Heart right ventricle (tissue), 16 donors: ENCODE measurements at regions not wholly inside any gene's neighbourhood (a gene's known extent, or its start where the extent isn't known, plus 50 kb on each side); places are given as distances from the start of the nearest gene placed in this dataset.
"Not testable (repeated sequence)": the region's sequence is repeated elsewhere in the genome, so short reads cannot be mapped to it uniquely, and the experiment has no call there.

Source experiments
- ATAC-seq, 8 donors: fragments of 200-7000 bp; cut with Tn5 transposase; one replicate each; pipeline ENCODE4 v1.9.1; 2020; ENCODE audit warnings: mild to moderate bottlenecking in 8 of 8, moderate library complexity in 8 of 8, moderate number of reproducible peaks in 1 of 8
- DNase-seq, 2 donors: peaks; one replicate each; pipeline ENCODE4 v3.0.0-alpha.2; 2020
- H3K27ac ChIP-seq, 10 donors: fragments of 200-600 bp; sonication (generic) in 2 of 10; one replicate each; pipeline versions ENCODE4 v1.5.0 to v1.8.0; 2020 to 2022; ENCODE audit warnings: mild to moderate bottlenecking in 3 of 10
- H3K27me3 ChIP-seq, 7 donors: fragments of 200-600 bp; one replicate each; pipeline ENCODE4 v1.8.0; 2021 to 2022; ENCODE audit warnings: mild to moderate bottlenecking in 2 of 7
- H3K36me3 ChIP-seq, 9 donors: fragments of 200-600 bp; sonication (generic) in 1 of 9; one replicate each; pipeline versions ENCODE4 v1.5.0 to v1.8.0; 2020 to 2022; ENCODE audit warnings: mild to moderate bottlenecking in 2 of 9
- H3K4me1 ChIP-seq, 9 donors: fragments of 200-600 bp; sonication (generic) in 1 of 9; one replicate each; pipeline versions ENCODE4 v1.5.0 to v1.8.0; 2020 to 2022; ENCODE audit warnings: mild to moderate bottlenecking in 4 of 9
- H3K4me3 ChIP-seq, 10 donors: fragments of 200-600 bp; sonication (generic) in 2 of 10; one replicate each; pipeline versions ENCODE4 v1.5.0 to v1.8.0; 2020 to 2022; ENCODE audit warnings: mild to moderate bottlenecking in 7 of 10, moderate library complexity in 2 of 10
- H3K9me3 ChIP-seq, 11 donors: fragments of 200-600 bp in 10 of 11; sonication (generic) in 2 of 11; one replicate each; pipeline versions ENCODE4 v1.5.0 to v1.8.0; 2013 to 2022; ENCODE audit warnings: mild to moderate bottlenecking in 2 of 11, control low read depth in 1 of 11, moderate library complexity in 1 of 11
- WGBS, 2 donors: extraction: QIAGEN DNeasy Blood & Tissue Kit; methylation state at CpG; one replicate each; pipeline ENCODE4 v1.1.7; 2013; ENCODE audit warnings: inconsistent platforms in 1 of 2; 5-methylcytosine and 5-hydroxymethylcytosine counted together
- intact Hi-C, 10 donors: fragments of 100-400 bp; cut with DNase I; formaldehyde crosslinking; loops; one replicate each; pipeline versions ENCODE4 v1.11.1 to v1.14.2; 2022
- TF ChIP-seq, protein P1 (sequence below), 9 donors: fragments of 200-600 bp; sonication (generic) in 2 of 9; IDR thresholded peaks; one replicate each; pipeline versions ENCODE4 v1.5.0 to v1.8.0; 2021 to 2022; ENCODE audit warnings: antibody characterized with exemption in 9 of 9, mild to moderate bottlenecking in 5 of 9, moderate library complexity in 1 of 9
- donor health status: Arrhythmogenic right ventricular cardiomyopathy.
- donor health status: ischemic (EF 13 %, LVEDD 7.1; RV severe dilation, severe dysfunction).
- donor health status: healthy with polysubstance abuse.
- donor health status: DM: no; HTN: yes; CAD: no.
- donor health status: DM: no; HTN: no; CAD: no.
- donor health status: ischemic (EF 25% LVEDD 6.9; RV normal size, moderate dysfunction).
- donor health status: ischemic (EF 25% LVEDD 5.7; RV mildly dilated, moderate dysfunction).
- donor health status: healthy.
- donor health status: DM: yes; HTN: yes; CAD: no.
- donor health status: Ischemic cardiomyopathy.
- donor health status: ischemic (EF 35%, LVEDD 5.7; RV mildly dilated, moderate dysfunction).
- donor health status: nonischemic (EF 11% LVEDD 7.7; RV severe dilation, severe dysfunction).
- donor health status: DM: yes; HTN: yes; CAD: no.
- donor health status: PGD.
- donor health status: ischemic (EF 29% LVEDD 5.4; RV normal size, mild dysfunction).
- donor health status: nonischemic (EF 23%, LVEDD 6.1; RV moderate dilation, normal function).

- Histone ChIP-seq H3K36me3 (no peaks in the 10 kb centered on the region), H3K27ac (no peak overlapping the region), H3K4me3 (no peak overlapping the region), H3K27me3 (no peaks in the 10 kb centered on the region), H3K9me3 (peaks cover 0 to 22% (median 12%) of the 10 kb centered on the region in 11 donors), H3K4me1 (no peaks in the 10 kb centered on the region)
- TF ChIP-seq, protein P1, sequence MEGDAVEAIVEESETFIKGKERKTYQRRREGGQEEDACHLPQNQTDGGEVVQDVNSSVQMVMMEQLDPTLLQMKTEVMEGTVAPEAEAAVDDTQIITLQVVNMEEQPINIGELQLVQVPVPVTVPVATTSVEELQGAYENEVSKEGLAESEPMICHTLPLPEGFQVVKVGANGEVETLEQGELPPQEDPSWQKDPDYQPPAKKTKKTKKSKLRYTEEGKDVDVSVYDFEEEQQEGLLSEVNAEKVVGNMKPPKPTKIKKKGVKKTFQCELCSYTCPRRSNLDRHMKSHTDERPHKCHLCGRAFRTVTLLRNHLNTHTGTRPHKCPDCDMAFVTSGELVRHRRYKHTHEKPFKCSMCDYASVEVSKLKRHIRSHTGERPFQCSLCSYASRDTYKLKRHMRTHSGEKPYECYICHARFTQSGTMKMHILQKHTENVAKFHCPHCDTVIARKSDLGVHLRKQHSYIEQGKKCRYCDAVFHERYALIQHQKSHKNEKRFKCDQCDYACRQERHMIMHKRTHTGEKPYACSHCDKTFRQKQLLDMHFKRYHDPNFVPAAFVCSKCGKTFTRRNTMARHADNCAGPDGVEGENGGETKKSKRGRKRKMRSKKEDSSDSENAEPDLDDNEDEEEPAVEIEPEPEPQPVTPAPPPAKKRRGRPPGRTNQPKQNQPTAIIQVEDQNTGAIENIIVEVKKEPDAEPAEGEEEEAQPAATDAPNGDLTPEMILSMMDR (IDR thresholded peaks at IDR 0.05): no peak
- intact Hi-C loops: no loop called here
- DNase-seq (no peak), ATAC-seq (no peak)
- 76 to 88% methylated on average over 3 of the region's 3 CpGs for WGBS, 2 donors
Observed at GRCh38 chr3:8424281-8424680, 77.3 kb upstream of the LMCD1 start.

DNA sequence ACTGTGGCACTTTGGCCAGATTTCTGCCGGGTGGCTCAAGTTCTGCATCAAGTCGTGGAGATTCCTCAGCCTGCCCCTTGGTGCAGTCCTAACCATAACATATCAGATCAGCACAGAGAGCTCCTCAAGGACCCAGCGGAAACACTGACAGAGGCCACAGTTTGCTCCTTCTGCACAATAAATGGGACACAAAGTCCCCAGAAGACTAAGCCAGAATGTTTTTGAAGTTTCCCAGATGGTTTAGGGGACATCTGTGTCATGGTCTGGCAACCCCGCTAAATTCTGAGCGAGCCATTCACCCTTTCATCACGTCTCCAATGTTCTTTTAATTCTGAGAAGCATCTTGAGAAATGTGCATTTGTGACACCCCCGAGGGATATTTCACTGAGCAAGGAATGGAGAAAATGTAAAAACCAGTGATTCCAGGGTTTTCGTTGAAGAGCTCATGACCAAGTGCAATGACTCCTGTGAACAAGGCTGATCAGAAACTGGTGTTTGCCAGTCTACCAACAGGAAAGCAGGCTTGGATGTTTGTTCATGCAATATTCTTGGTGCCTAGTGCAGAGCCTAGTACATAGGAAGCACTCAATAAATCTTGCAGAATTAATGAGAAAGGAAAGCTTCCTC is 64.8 kb upstream of the LMCD1 start:
- peaks cover 0 to 13% (median 4%) of the 10 kb centered on the region in 9 donors for H3K4me1 ChIP-seq
- peak overlapping the region in 2 of 10 donors; percentile 58 to 65 for H3K27ac ChIP-seq
- no peak overlapping the region for H3K4me3 ChIP-seq
- 61 to 74% methylated on average over 8 of the region's 8 CpGs for WGBS, 2 donors
- DNase-seq (no peak), ATAC-seq (peak in 6 of 8 donors; percentile 40 to 85 (median 66))
- H3K9me3 ChIP-seq: no peaks in the 10 kb centered on the region
- intact Hi-C loops: no loop called here
- TF ChIP-seq, protein P1 (IDR thresholded peaks at IDR 0.05): no peak
- no peaks in the 10 kb centered on the region for H3K27me3 ChIP-seq
- no peaks in the 10 kb centered on the region for H3K36me3 ChIP-seq

GRCh38 chr3:8438507-8439079 is 63.0 kb upstream of the LMCD1 start:
- TF ChIP-seq, protein P1 (IDR thresholded peaks at IDR 0.05): no peak
- H3K27ac ChIP-seq: no peak overlapping the region
- intact Hi-C loops: no loop called here

DNA sequence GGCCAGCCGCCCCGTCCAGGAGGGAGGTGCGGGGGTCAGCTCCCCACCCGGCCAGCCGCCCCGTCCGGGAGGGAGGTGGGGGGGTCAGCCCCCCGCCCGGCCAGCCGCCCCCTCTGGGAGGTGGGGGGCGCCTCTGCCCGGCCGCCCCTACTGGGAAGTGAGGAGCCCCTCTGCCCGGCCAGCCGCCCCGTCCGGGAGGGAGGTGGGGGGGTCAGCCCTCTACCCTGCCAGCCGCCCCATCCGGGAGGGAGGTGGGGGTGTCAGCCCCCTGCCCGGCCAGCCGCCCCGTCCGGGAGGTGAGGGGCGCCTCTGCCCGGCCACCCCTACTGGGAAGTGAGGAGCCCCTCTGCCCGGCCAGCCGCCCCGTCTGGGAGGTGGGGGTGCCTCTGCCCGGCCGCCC is 61.5 kb upstream of the LMCD1 start:
- not testable (repeated sequence) for H3K4me3 ChIP-seq, H3K9me3 ChIP-seq, H3K27ac ChIP-seq, DNase-seq, H3K36me3 ChIP-seq, H3K27me3 ChIP-seq, ATAC-seq
- H3K4me1 ChIP-seq: peaks cover 5 to 45% (median 31%) of the 10 kb centered on the region in 9 donors
- intact Hi-C loops: loop anchor here in 8 of 10 donors (5.0 to 10.0 kb wide), 6 partner anchors 42 to 182 kb away; partner anchors contain the start of gene LMCD1 (in 3 of the 8)
- 97 to 99% methylated on average over 15 to 30 of the region's 30 CpGs for WGBS, 2 donors

More at GRCh38 chr3:8438507-8439079, 63.0 kb upstream of the LMCD1 start:
- WGBS, 2 donors: 63 to 75% methylated on average over 6 to 7 of the region's 7 CpGs
- no peaks in the 10 kb centered on the region for H3K27me3 ChIP-seq
- H3K9me3 ChIP-seq: no peaks in the 10 kb centered on the region
- H3K36me3 ChIP-seq: no peaks in the 10 kb centered on the region
- H3K4me1 ChIP-seq: peaks cover 0 to 29% (median 16%) of the 10 kb centered on the region in 9 donors
- DNase-seq (no peak), ATAC-seq (peak in 2 of 8 donors; percentile 49 to 53)
- H3K4me3 ChIP-seq: no peak overlapping the region
